OCI-M2 (cell line): ENCODE measurements at regions not wholly inside any gene's neighbourhood (a gene's known extent, or its start where the extent isn't known, plus 50 kb on each side); places are given as distances from the start of the nearest gene placed in this dataset.

Experiments used
- DNase-seq: peaks from one replicate; lab custom pipeline; 2025; ENCODE audit not compliant: unreplicated experiment; lab: John Stamatoyannopoulos, UW

GRCh38 chr1:36687312-36687711 lies 204.6 kb upstream of the CSF3R start:
- no peak for DNase-seq

DNA sequence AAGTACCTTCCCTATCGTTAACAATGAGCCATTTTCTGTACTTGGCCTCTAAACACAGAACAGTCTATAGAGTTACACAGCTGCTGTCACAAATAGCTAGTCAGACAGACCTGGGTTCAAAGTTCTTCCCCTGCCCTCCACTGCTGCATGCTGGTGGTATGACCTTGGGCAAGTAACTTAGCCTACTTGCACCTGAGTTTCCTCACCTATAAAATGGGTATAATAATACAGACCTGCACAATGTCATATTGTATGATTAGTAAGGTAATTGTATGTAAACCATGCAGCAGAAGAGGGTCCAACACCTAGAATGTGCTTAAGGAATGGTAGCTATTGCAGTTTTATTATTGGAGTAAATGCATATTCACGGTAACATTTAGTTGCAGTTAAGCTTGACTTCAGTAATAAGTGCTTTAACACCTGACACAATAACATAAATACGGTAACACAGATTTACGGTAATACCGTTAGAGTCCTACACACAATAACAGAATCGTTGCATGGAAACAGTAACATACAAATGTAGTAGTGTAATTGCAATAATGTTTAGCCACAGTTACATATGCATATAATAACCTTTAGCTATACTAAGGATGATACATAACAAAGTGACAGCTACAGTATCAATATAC lies 193.3 kb upstream of the CSF3R start:
- no peak for DNase-seq

GRCh38 chr1:36675106-36675505 lies 192.4 kb upstream of the CSF3R start:
- DNase-seq = no peak

GRCh38 chr1:36673202-36673601 lies 190.5 kb upstream of the CSF3R start:
- DNase-seq = no peak

GRCh38 chr1:36669262-36669661 lies 186.5 kb upstream of the CSF3R start:
- DNase-seq = no peak

DNA sequence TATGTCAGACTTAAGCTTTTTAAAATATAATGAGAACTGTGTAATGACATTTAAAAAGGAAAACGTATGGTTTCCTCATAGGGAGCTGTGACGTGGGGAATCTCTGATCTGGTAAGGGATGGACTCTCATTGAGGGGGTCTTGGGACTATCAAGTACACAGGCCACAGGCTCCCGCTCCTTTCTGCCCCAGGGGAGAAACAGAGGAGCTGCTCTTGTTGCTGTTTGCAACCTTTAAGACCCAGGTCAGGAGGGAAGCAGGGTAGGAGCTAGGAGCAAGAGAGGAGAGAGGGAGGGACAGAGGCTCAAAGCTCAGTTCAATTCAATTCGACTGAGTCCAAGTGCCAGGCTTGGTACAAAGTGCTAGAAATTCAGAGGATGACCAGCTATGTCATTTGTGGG lies 185.1 kb upstream of the CSF3R start:
- DNase-seq = no peak

DNA sequence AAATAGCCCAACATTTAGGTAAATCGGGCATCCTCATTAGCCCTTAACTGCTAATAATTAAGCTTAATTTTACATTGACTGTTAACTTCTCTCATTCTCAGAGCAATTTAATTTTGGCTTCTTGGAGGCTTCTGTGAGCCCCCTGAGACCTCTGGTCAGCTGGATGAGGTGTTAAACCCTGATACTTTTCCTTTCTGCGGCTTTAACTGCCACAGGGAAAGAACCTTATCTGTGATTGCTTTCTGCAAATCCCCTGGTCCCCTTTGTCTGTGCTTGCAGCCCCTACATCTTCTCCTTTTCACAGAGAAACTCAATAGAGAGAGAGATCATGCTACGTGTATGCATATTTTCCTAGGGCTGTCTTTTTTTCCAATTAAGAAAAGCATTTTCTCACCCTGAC lies 184.5 kb upstream of the CSF3R start:
- no peak for DNase-seq

GRCh38 chr1:36665478-36666080 lies 182.9 kb upstream of the CSF3R start:
- DNase-seq = no peak

DNA sequence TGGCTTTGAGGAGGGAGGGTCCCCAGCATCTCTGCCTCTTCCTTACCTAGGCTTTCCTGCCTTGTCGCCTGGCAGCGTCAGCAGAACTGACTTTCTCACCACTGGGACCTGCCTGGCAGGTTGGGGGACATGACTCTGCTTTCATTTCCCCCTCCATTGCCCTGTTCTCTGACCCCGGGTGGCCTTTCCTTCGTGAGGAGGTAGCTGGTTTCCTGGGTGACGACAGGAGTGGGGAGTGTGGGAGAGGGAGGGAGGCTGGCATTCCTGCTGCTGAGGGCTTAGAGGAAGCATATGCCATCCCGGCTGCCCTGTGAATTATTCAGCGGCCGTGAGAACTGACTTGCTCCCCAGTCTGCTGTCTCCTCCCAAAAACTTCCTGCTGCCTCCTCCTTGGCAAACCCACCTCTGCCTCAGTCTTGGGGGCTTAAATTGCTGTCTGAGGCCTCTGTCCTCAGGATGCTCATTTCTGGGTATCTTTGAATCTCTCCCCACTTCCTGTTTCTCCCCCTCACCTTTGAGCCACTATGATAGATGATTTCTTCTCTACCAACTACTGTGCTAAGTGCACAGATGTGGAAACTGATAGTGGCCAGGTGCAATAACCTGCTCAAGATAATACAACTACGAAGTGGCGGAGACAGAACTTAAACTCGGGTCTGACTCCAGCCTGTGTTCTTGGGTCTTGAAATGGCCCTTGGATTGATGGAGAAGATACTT lies 182.0 kb upstream of the CSF3R start:
- DNase-seq = no peak

DNA sequence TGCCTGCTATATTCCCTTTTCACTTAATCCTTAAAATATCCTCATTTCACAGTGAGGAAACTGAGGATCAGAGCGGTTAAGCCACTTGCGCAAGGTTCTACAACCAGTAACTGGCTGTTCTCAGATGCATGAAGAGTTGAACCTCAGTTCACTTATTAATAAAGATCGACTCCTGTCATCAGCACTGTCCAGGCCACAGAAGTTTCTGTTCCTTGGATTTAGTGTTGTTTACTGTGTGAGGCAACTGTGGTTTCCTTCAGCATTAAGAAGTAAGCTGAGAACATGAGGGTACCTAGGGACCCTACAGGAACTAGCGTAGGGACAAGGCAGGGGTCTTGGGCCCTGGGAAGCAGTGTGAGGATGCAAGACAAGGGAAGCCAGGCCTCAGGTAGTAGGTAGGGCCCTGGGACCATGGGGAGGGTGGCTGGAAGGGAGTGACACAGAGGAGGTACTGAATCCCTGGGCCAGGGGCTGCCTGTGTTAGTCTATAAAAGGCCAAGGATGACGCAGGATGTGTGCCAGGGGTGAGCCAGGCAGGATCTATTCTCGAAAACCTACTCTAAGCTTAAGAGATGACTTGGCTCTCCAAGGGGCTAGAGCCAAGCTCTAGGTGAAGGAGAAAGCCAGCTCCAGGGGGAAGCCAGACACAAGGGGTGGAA lies 181.2 kb upstream of the CSF3R start:
- no peak for DNase-seq

DNA sequence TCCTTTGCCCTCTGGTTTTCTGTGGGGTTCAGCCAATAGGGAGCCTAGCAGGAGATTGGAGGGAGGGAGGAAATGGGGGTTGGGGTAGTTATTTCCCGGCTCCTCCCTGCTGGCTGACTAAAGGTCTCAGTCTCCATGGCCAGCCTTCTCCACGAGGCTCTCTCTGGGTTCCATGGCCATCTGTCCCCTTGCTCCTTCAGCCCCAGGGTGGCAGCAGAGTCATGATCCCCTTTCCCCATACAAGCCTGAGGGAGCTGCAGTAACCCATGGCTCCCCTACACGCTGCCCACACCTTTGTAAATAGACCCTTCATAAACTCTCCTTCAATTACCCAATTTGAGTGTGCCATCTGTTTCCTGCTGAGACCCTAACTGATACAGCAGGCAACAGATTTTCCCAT lies 176.1 kb upstream of the CSF3R start:
- no peak for DNase-seq

DNA sequence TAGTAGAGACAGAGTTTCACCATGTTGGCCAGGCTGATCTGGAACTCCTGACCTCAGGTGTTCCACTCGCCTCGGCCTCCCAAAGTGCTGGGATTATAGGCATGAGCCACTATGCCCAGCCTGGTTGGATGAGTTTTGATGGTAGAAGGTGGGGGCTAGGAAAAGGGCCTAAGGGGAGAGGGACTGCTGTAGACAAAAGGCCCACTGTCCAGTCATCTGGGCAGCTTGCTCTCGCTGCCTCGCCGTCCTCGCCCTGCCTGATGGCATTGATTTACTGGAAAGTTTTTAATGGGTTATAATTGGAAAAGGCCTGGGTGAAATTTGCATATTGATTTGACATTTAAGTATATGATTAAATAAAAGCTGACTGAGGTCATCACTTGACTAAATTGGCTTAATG lies 175.1 kb upstream of the CSF3R start:
- DNase-seq = no peak

DNA sequence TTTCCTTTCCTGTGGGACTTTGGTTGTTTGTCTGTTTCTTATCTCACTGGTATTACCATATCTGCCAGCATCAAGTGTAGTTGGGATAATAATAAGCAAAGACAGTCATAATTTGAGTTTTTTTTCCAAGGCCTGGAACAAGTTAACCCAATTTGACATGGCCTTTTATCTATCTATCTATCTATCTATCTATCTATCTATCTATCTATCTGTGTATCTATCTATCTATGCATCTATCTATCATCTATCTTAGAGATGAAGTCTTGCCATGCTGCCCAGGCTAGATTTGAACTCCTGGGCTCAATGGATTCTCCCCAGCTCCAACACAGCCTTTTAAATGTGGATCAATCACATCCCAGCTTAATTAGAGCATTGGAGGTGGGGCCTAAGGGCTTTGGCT lies 174.1 kb upstream of the CSF3R start:
- DNase-seq = no peak

GRCh38 chr1:36656271-36656670 lies 173.6 kb upstream of the CSF3R start:
- DNase-seq = no peak

DNA sequence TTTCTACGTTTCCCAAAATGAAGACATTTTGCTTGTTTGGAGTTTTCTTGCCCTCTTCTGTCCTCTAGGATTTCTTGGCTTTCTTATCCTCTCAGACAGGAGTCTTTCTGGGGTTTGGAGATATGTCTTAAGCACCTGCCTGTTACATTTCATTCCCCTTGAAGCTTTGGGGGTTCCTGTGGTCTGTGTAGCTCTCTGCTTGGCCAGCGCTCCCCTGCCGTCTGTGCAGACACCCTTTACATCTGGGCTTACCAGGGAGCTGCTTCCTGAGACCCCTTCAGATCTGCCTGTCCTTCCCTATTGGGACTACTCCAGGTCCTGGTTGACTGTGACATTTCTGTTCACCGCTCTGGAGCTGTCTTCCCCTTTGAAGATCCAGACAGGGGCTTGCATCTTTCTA lies 171.9 kb upstream of the CSF3R start:
- DNase-seq = no peak

- no peak for DNase-seq
These were observed 171.1 kb upstream of the CSF3R start for GRCh38 chr1:36653850-36654249.

DNA sequence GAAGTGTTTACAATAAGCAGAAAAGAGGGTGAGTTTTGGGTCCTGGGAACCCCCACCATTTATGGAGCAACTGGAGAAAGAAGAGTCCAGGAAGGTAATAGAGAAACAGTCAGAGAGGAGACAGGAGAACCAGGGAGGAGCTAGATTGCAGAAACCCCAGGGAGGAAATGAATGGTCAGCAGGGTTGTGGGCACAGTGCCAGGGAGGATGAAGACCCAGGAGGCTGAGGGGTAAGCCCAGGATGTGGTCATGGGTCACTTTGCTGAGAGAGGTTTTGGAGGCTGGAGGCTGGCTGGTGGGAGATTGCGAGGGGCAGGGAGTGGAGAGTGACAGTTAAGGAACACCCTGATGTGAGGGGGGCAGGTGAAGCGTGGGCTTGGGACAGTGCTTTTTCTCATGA lies 169.9 kb upstream of the CSF3R start:
- no peak for DNase-seq

- DNase-seq = no peak
These were observed 169.3 kb upstream of the CSF3R start for GRCh38 chr1:36652011-36652410.

GRCh38 chr1:36651176-36651910 lies 168.6 kb upstream of the CSF3R start:
- no peak for DNase-seq

- no peak for DNase-seq
These were observed 167.7 kb upstream of the CSF3R start for GRCh38 chr1:36650200-36651065.
